ENCODE measurements at regions not wholly inside any gene's neighbourhood (a gene's known extent, or its start where the extent isn't known, plus 50 kb on each side); places are given as distances from the start of the nearest gene placed in this dataset.

- Mint-ChIP-seq H3K4me1 (no peaks in the 10 kb centered on the region), H3K27me3 (peaks cover 0 to 10% (median 0%) of the 10 kb centered on the region in 5 donors), H3K27ac (no peak overlapping the region), H3K9me3 (peaks cover 0 to 11% (median 0%) of the 10 kb centered on the region in 11 donors), H3K4me3 (no peak overlapping the region), H3K36me3 (peaks cover 0 to 5% (median 0%) of the 10 kb centered on the region in 5 donors)
- no peaks in the 10 kb centered on the region for H3K27me3 ChIP-seq (ENCODE audit: control insufficient read depth in 2 of 2, insufficient read depth in 2 of 2, low read length in 2 of 2)
- H3K4me1 ChIP-seq (ENCODE audit: control insufficient read depth in 2 of 2, insufficient read depth in 2 of 2, low read length in 2 of 2): no peaks in the 10 kb centered on the region
- DNase-seq (no peak), ATAC-seq (no peak)
- H3K9me3 ChIP-seq (ENCODE audit: control insufficient read depth in 2 of 3, low read length in 3 of 3): no peaks in the 10 kb centered on the region
- H3K27ac ChIP-seq (ENCODE audit: low read depth, low read length): no peak overlapping the region
- intact Hi-C loops (cut with micrococcal nuclease): no loop called here
- ChIA-PET CTCF (interaction anchor here (0.7 kb wide), 1 partner anchor 25 kb away, joined by 3 read pairs; no protein-coding TSS in a partner anchor), POLR2A (no interaction called here)
- no peak overlapping the region for H3K4me3 ChIP-seq (ENCODE audit: low read length)
- no peaks in the 10 kb centered on the region for H3K36me3 ChIP-seq (ENCODE audit: control insufficient read depth in 2 of 3, insufficient read depth in 3 of 3, low read length in 3 of 3)
Measured at GRCh38 chr11:127191261-127191660, 190.7 kb upstream of the KIRREL3 start.

DNA sequence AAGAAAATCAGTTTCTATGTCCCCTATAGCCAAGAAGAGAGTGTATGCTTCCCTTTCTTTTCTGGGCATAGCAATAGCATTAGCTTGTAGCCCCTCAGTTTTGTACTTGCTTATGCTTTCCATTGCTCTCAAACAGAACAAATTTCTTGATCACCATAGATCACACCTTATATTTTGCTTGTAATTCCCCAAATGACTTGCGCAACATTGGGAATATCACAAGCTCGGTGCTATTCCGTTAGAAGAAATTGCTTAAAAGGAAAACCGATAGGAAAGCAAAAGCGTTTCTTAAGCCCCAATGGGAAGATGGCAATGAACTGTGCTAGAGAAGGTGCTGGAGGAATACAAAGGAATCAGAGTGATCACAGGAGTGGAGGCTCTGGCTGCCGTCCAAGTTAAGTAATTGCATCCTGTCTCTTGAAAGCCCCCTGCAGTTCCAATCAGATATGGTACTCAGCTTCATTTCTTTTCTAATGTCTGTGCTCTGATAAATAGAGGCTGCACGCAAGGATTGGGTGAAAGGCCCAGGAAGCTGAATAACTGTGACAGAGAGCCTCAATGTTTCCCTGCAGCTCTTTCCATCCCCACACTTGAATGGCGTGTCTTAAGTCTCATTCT, 182.1 kb upstream of the KIRREL3 start:
- Histone ChIP-seq H3K27me3 (ENCODE audit: control insufficient read depth in 2 of 2, insufficient read depth in 2 of 2, low read length in 2 of 2) (no peaks in the 10 kb centered on the region), H3K9me3 (ENCODE audit: control insufficient read depth in 2 of 3, low read length in 3 of 3) (no peaks in the 10 kb centered on the region), H3K4me1 (ENCODE audit: control insufficient read depth in 2 of 2, insufficient read depth in 2 of 2, low read length in 2 of 2) (no peaks in the 10 kb centered on the region), H3K36me3 (ENCODE audit: control insufficient read depth in 2 of 3, insufficient read depth in 3 of 3, low read length in 3 of 3) (no peaks in the 10 kb centered on the region), H3K27ac (ENCODE audit: low read depth, low read length) (no peak overlapping the region), H3K4me3 (ENCODE audit: low read length) (no peak overlapping the region)
- Mint-ChIP-seq H3K4me1 (no peaks in the 10 kb centered on the region), H3K27ac (no peak overlapping the region), H3K27me3 (no peaks in the 10 kb centered on the region), H3K4me3 (no peak overlapping the region), H3K9me3 (peaks cover 0 to 6% (median 0%) of the 10 kb centered on the region in 11 donors), H3K36me3 (no peaks in the 10 kb centered on the region)
- DNase-seq (no peak), ATAC-seq (no peak)
- intact Hi-C loops (cut with micrococcal nuclease): no loop called here
- ChIA-PET POLR2A (no interaction called here), CTCF (no interaction called here)

DNA sequence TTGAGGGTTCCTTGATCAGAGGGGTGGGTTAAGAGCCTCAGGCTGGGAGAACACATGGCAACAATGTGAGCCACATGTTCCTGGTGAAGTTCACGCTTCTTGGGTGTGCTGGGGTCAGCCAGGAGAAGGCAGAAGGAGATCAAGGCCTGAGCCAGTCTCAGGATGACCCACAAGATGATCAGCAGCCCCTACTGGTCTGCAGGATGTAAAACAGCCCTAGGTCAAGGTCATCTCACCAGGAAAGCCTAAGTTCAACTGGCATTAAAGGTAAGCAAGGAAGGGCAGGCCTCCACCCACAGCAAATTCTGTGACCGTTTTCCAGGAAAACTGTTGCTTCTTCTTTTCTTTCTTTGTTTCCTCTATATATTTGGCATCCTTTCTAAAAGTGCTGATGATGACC, 156.7 kb upstream of the KIRREL3 start:
- Histone ChIP-seq H3K27ac (ENCODE audit: low read depth, low read length) (no peak overlapping the region), H3K27me3 (ENCODE audit: control insufficient read depth in 2 of 2, insufficient read depth in 2 of 2, low read length in 2 of 2) (no peaks in the 10 kb centered on the region), H3K36me3 (ENCODE audit: control insufficient read depth in 2 of 3, insufficient read depth in 3 of 3, low read length in 3 of 3) (no peaks in the 10 kb centered on the region), H3K4me3 (ENCODE audit: low read length) (no peak overlapping the region), H3K4me1 (ENCODE audit: control insufficient read depth in 2 of 2, insufficient read depth in 2 of 2, low read length in 2 of 2) (no peaks in the 10 kb centered on the region), H3K9me3 (ENCODE audit: control insufficient read depth in 2 of 3, low read length in 3 of 3) (no peaks in the 10 kb centered on the region)
- ChIA-PET POLR2A (no interaction called here), CTCF (no interaction called here)
- ATAC-seq (no peak), DNase-seq (no peak)
- no peak overlapping the region for H3K4me3 Mint-ChIP-seq
- H3K27me3 Mint-ChIP-seq: peaks cover 0 to 9% (median 0%) of the 10 kb centered on the region in 5 donors
- no peaks in the 10 kb centered on the region for H3K36me3 Mint-ChIP-seq
- peaks cover 0 to 4% (median 0%) of the 10 kb centered on the region in 11 donors for H3K9me3 Mint-ChIP-seq
- H3K27ac Mint-ChIP-seq: no peak overlapping the region
- intact Hi-C loops (cut with micrococcal nuclease): no loop called here
- no peaks in the 10 kb centered on the region for H3K4me1 Mint-ChIP-seq

DNA sequence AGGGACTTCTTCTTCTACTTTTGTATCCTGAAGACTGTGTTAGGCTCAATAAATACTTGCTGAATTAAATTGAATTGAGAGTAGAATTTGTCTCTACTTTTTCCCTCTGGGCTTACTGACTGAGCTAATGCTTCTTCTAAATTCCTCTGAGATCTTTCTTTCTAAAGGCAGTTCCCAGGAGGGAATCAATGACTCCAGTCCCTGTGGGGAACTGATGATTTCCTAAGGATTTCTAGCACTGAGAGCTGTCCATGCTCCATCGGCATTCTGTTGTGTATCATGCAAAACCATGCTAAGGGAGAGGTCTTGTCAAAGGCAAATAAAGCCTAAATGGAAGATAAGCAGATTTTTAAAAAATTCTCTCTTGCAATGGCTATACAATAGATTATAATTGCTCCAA, 148.8 kb upstream of the KIRREL3 start:
- ChIA-PET CTCF (no interaction called here), POLR2A (no interaction called here)
- Histone ChIP-seq H3K27me3 (ENCODE audit: control insufficient read depth in 2 of 2, insufficient read depth in 2 of 2, low read length in 2 of 2) (no peaks in the 10 kb centered on the region), H3K9me3 (ENCODE audit: control insufficient read depth in 2 of 3, low read length in 3 of 3) (no peaks in the 10 kb centered on the region), H3K4me1 (ENCODE audit: control insufficient read depth in 2 of 2, insufficient read depth in 2 of 2, low read length in 2 of 2) (no peaks in the 10 kb centered on the region), H3K36me3 (ENCODE audit: control insufficient read depth in 2 of 3, insufficient read depth in 3 of 3, low read length in 3 of 3) (no peaks in the 10 kb centered on the region), H3K27ac (ENCODE audit: low read depth, low read length) (no peak overlapping the region), H3K4me3 (ENCODE audit: low read length) (no peak overlapping the region)
- Mint-ChIP-seq H3K36me3 (no peaks in the 10 kb centered on the region), H3K27me3 (peaks cover 0 to 9% (median 4%) of the 10 kb centered on the region in 5 donors), H3K4me1 (no peaks in the 10 kb centered on the region), H3K9me3 (peaks cover 0 to 2% (median 0%) of the 10 kb centered on the region in 11 donors), H3K27ac (no peak overlapping the region), H3K4me3 (no peak overlapping the region)
- intact Hi-C loops (cut with micrococcal nuclease): no loop called here
- ATAC-seq (no peak), DNase-seq (no peak)

GRCh38 chr11:127143251-127143650, 142.7 kb upstream of the KIRREL3 start:
- H3K4me1 ChIP-seq (ENCODE audit: control insufficient read depth in 2 of 2, insufficient read depth in 2 of 2, low read length in 2 of 2): no peaks in the 10 kb centered on the region
- H3K27ac Mint-ChIP-seq: no peak overlapping the region
- intact Hi-C loops (cut with micrococcal nuclease): no loop called here
- no peak for DNase-seq
- H3K27me3 ChIP-seq (ENCODE audit: control insufficient read depth in 2 of 2, insufficient read depth in 2 of 2, low read length in 2 of 2): no peaks in the 10 kb centered on the region
- H3K27ac ChIP-seq (ENCODE audit: low read depth, low read length): no peak overlapping the region
- H3K36me3 Mint-ChIP-seq: no peaks in the 10 kb centered on the region
- CTCF ChIA-PET: no interaction called here
- peaks cover 0 to 9% (median 6%) of the 10 kb centered on the region in 5 donors for H3K27me3 Mint-ChIP-seq
- H3K9me3 Mint-ChIP-seq: peaks cover 0 to 4% (median 2%) of the 10 kb centered on the region in 11 donors
- no peak overlapping the region for H3K4me3 Mint-ChIP-seq
- POLR2A ChIA-PET: no interaction called here
- ATAC-seq: no peak
- no peak overlapping the region for H3K4me3 ChIP-seq (ENCODE audit: low read length)
- H3K36me3 ChIP-seq (ENCODE audit: control insufficient read depth in 2 of 3, insufficient read depth in 3 of 3, low read length in 3 of 3): no peaks in the 10 kb centered on the region
- no peaks in the 10 kb centered on the region for H3K9me3 ChIP-seq (ENCODE audit: control insufficient read depth in 2 of 3, low read length in 3 of 3)
- no peaks in the 10 kb centered on the region for H3K4me1 Mint-ChIP-seq

- Mint-ChIP-seq H3K27ac (no peak overlapping the region), H3K4me1 (no peaks in the 10 kb centered on the region), H3K4me3 (no peak overlapping the region), H3K9me3 (peaks cover 0 to 3% (median 0%) of the 10 kb centered on the region in 11 donors), H3K36me3 (no peaks in the 10 kb centered on the region), H3K27me3 (peaks cover 0 to 9% (median 6%) of the 10 kb centered on the region in 5 donors)
- intact Hi-C loops (cut with micrococcal nuclease): no loop called here
- ATAC-seq (no peak), DNase-seq (no peak)
- H3K27me3 ChIP-seq (ENCODE audit: control insufficient read depth in 2 of 2, insufficient read depth in 2 of 2, low read length in 2 of 2): no peaks in the 10 kb centered on the region
- no peak overlapping the region for H3K4me3 ChIP-seq (ENCODE audit: low read length)
- H3K9me3 ChIP-seq (ENCODE audit: control insufficient read depth in 2 of 3, low read length in 3 of 3): no peaks in the 10 kb centered on the region
- no peaks in the 10 kb centered on the region for H3K4me1 ChIP-seq (ENCODE audit: control insufficient read depth in 2 of 2, insufficient read depth in 2 of 2, low read length in 2 of 2)
- H3K36me3 ChIP-seq (ENCODE audit: control insufficient read depth in 2 of 3, insufficient read depth in 3 of 3, low read length in 3 of 3): no peaks in the 10 kb centered on the region
- CTCF ChIA-PET: no interaction called here
- H3K27ac ChIP-seq (ENCODE audit: low read depth, low read length): no peak overlapping the region
- POLR2A ChIA-PET: no interaction called here
Measured at GRCh38 chr11:127138613-127139012, 138.0 kb upstream of the KIRREL3 start.

- Histone ChIP-seq H3K27ac (ENCODE audit: low read depth, low read length) (no peak overlapping the region), H3K36me3 (ENCODE audit: control insufficient read depth in 2 of 3, insufficient read depth in 3 of 3, low read length in 3 of 3) (no peaks in the 10 kb centered on the region), H3K4me3 (ENCODE audit: low read length) (no peak overlapping the region), H3K9me3 (ENCODE audit: control insufficient read depth in 2 of 3, low read length in 3 of 3) (no peaks in the 10 kb centered on the region), H3K27me3 (ENCODE audit: control insufficient read depth in 2 of 2, insufficient read depth in 2 of 2, low read length in 2 of 2) (no peaks in the 10 kb centered on the region), H3K4me1 (ENCODE audit: control insufficient read depth in 2 of 2, insufficient read depth in 2 of 2, low read length in 2 of 2) (no peaks in the 10 kb centered on the region)
- ATAC-seq (no peak), DNase-seq (no peak)
- Mint-ChIP-seq H3K27me3 (peaks cover 0 to 9% (median 6%) of the 10 kb centered on the region in 5 donors), H3K27ac (no peak overlapping the region), H3K9me3 (peaks cover 0 to 3% (median 0%) of the 10 kb centered on the region in 11 donors), H3K36me3 (no peaks in the 10 kb centered on the region), H3K4me3 (no peak overlapping the region), H3K4me1 (no peaks in the 10 kb centered on the region)
- ChIA-PET POLR2A (no interaction called here), CTCF (no interaction called here)
- intact Hi-C loops (cut with micrococcal nuclease): no loop called here
Measured at GRCh38 chr11:127137771-127138280, 137.3 kb upstream of the KIRREL3 start.

Measured in naive thymus-derived CD4-positive, alpha-beta T cell (primary cell).